ENCODE measurements at regions not wholly inside any gene's neighbourhood (a gene's known extent, or its start where the extent isn't known, plus 50 kb on each side); places are given as distances from the start of the nearest gene placed in this dataset.

DNA sequence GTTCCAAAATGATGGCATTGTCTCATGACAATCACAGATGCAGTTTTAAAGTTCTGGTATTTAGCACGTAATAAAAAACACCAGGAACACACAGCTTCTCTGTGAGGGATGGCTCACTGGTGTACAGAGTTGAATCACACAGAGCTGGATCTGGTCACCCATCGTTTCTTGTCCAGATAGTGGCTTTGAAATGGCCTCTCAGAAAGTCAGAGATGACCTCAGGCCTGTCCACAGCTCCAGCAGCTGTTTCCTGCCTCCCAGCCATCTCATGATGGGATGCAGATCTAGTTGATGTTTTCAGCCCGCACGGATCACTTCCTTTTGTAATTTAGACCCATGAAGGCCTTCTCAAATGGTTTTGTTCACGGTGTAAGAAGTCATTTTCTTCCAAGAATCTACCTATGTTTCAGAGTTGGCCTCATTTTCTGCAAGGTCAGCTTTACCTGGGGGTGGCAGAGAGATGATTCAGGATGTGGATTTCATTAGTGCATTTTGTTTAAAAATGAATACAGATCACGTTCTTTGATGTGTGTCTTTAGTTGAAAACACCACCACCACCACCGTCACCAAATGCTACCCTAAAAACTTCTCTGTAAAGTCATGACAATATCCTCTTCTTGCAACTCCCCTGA lies 166.2 kb downstream of the SNX10 start:
- in situ Hi-C loops (cut with HindIII; ENCODE audit: low sequenced_read_pairs): no loop called here

DNA sequence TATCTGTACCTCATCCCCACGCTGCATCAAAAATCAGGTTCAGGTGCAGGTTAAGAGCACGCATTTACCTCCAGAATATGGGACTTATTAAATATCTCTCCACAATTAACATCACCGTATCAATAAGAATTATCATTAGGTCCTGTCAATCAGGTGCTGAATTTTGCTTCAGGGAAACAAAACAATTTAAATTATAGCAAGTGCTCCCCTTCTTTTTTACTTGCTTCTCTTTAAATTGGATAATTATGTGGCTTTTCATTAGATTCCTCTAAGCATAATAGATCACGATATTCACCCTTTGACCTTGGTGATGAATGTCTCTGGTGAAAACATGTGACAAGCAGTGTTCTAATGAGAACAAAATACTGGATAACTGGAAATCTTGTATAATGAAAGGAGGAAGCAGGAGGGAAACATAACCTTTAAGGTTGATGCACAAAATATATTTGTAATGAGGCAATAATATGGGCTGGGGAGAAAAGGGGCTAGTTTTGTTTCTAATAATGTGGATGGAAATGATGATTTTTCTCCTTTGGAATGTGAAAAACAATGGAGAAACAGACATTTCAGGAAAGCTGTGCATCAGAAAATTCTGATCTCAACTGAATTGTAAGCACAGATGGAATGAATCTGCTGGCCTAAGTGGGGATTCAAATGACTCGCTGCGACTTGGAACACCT lies 166.9 kb downstream of the SNX10 start:
- in situ Hi-C loops (cut with HindIII; ENCODE audit: low sequenced_read_pairs): no loop called here

DNA sequence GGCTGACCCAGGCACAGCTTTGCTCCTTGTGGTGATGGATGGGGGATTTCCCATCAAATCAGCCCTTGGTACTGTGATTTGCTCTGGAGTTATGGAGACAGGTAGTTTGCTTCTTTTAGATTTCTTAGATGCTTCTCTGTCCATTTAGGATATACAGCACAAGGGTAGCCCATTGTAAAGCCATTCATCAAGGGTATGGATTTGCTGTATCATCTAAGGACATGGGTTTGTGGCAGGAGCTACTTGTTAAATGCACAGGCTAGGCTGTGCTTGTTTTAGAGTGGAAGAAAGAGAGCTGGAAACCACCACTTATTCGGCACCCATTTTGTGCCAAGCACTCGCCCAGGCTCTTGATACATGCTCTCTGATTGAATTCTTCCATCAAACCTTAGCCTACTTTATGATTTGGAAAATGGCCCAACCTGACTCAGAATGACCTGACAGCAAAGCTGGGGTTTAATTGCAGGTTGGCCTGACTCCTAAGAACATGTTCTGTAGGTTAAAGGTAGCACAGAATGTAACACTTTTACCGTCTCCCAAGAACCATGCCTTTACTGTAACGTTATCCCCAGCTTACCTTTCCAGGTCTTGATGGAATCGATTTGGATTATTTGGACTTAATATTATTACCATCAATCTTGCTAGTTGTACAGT lies 168.0 kb downstream of the SNX10 start:
- in situ Hi-C loops (cut with HindIII; ENCODE audit: low sequenced_read_pairs): no loop called here

DNA sequence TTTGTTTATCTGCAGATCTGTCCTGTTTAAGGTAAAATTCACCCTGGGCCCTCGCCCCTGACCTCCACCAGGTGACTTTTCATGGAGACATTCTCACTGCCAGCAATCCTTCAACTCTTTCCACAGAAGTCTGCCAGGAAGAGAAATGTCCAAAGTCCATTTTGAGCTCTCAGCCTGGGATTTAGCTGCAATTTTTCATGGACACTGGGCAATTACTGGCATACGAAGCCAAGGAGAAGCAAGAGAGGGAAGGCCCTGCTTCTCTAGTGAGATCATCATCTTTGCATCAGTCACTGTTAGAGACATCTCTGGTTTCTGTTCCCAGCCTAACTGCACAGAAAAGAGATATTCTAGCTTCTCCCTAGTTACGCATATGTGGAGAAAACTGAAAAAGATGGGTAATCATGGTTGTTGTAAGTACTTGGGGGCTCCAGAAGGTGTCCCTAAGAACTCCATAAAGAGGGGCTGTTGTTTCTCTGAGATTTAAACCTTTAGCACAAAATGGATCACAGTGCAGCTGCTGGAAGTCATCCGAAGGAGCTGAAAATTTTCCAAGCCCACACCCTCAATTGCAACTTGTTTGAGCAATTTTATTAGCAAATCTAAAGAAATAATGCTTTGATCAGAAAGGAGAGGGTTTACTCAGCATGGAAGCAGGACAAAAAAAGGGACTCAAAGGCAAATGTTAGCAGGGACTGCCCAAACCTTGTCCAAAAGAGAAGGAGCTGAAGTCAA lies 168.9 kb downstream of the SNX10 start:
- in situ Hi-C loops (cut with HindIII; ENCODE audit: low sequenced_read_pairs): no loop called here

DNA sequence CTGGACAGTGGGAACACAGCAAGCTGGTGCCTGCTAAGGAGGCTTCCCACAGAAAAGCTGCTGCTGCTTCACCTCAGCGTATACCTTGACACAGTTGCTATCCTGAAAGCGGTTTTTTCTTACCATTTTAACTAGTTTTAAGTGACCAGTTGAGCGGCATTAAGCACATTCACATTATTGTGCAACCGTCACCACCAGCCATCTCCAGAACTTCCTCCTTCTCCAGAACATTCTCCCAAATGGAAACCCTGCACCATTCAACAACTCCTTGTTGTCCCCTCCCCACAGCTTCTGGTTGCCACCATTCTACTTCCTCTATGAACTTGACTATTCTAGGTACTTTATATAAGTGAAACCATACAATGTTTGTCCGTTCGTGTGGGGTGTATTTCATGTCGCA lies 169.9 kb downstream of the SNX10 start:
- in situ Hi-C loops (cut with HindIII; ENCODE audit: low sequenced_read_pairs): no loop called here

DNA sequence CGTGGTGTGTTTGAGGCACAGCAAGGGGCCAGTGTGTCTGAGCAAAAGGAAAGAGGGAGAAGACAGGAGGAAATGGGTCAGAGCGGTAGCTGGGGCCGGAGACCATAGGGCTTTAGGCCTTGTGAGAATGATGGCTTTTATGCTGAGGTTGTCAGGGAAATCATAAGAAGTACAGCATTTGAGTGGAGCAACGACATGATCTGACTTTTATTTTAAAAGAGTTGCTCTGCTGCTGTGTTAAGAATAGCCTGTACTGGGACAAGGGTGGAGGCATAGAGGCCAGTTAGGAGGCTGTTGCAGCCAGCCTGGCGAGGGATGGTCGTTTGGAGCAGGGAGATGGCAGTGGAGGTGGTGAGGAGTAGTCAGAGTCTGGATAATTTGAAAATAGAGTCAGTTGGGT lies 174.3 kb downstream of the SNX10 start:
- in situ Hi-C loops (cut with HindIII; ENCODE audit: low sequenced_read_pairs): no loop called here

DNA sequence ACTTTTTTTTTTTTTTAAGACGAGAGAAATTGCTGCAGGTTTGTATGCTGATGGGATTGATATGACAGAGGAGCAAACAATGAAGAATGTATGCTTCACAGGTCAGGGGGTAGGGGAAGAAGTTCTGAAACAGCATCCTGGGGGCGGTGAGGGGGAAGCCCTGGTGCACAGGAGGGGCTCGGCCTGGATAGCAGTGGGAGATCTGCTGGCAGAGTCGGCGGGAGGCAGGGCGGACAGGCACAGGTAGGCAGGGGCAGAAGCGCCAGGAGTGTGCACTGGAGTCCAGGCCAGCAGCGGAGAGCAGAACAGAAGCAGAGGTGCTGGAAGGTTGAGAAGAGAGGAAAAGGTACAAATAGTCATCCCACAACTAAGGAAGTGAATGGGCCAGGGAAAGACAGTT lies 175.4 kb downstream of the SNX10 start:
- in situ Hi-C loops (cut with HindIII; ENCODE audit: low sequenced_read_pairs): no loop called here

DNA sequence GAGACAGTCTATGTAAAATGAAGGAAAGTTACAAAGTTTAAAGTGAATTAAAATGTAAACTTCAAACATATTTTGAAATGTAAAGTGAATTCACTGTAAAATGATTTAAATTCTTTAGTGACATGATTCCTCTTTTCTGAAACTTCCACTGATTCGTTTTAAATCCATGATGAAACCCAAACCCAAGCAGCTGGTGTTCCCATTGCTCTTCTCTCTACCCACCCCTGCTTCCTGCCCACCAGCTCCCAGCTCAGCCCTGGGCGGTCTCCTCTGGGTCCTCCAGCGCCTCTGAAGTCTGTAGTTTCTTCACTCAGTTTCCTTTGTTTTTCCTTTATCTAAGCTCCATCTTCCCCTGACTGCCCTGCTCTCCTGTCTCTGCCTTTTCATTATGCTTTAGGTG lies 175.9 kb downstream of the SNX10 start:
- in situ Hi-C loops (cut with HindIII; ENCODE audit: low sequenced_read_pairs): no loop called here

DNA sequence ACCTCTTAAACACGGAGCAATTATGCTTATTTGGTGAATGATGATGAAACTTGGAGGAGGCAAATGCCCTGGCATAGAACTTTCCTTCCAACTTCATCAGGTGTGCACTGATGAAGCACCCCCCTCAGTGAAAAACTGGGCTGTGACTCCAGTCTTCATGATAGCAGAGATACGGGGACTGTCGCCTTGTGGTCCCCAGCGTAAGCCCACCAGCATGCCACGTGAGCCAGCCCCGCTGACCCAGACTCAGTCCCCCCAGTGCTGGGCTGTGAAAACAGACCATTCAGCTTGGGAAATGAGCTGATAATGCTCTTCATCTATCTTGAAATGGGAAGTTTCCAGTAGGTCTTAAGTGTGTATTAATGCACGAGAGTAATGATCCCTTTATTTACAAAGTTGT lies 177.0 kb downstream of the SNX10 start:
- in situ Hi-C loops (cut with HindIII; ENCODE audit: low sequenced_read_pairs): no loop called here

DNA sequence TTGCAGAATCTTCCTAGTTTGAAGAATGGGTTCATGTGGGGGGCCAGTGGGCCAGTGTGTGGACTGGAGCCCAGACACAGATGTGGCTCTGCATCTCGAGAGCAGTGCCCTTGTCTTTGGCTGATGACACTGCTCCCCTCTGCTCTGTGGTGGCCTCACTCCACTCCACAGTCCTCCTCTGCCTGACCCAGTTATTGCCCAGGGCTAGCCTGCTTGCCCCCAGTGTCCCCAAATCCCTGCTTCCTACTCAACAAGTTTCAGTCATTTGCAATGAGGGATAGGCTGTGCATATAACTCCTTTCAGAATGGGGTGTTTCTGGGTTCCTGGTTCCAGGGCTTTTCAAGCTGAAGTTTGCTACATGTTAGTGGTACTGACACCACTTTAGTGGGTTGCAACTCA lies 177.5 kb downstream of the SNX10 start:
- in situ Hi-C loops (cut with HindIII; ENCODE audit: low sequenced_read_pairs): no loop called here

DNA sequence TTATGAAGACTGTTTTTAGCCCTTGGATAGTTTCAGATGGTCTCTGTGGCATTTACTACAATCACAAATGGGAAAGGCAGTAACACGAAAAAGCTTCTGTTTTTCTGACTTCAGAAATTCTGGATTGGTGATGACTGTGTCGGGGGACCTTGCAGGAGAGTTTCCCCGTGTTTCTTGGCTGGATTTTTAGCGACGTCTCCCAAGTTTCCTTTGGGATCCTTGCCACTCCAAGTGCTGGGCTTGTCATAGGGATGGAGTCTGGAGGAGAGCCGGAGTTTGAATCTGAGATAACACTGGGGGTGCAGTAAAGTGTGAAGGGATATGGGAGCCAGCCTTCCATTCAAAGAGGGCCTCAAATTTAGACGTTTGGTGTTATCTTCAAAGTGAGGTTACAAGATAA lies 179.0 kb downstream of the SNX10 start:
- in situ Hi-C loops (cut with HindIII; ENCODE audit: low sequenced_read_pairs): loop anchor here (5.0 kb wide), 1 partner anchor 62 kb away; no protein-coding TSS in a partner anchor

DNA sequence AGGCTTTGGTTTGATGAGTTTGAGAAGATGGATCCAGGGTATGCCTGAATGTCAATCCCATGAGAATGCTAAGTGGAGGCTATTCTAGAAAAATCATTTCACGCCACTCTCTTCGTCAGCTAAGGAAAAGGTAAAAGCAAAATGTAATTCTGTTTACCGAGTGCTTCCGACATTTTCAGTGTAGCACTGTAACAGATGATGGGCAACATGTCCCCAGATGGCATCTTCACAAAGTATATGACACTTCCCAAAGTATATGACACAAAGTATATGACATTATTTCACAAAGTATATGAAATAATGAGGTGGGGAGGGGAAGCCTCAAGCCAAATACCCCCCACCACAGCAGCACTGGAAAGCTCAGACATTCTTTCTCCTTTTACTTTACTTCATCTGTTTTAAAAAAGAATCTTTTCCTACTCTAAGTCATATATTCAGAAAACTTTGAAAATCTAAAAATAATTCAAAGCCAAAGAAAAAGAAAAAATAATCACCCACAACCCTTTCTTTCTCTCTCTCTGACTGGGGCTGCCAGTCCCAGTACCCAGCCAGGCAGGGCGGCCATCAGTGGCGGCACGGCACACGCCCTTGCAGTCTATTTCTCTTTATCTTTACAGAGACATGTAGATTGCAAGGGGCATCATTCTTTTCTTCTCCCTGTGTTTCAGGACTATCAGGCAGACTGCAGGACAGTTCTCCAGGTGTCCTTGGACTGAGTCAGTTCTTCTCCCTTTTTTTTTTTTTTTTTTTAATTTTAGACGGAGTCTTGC lies 179.8 kb downstream of the SNX10 start:
- in situ Hi-C loops (cut with HindIII; ENCODE audit: low sequenced_read_pairs): loop anchor here (5.0 kb wide), 1 partner anchor 61 kb away; no protein-coding TSS in a partner anchor

DNA sequence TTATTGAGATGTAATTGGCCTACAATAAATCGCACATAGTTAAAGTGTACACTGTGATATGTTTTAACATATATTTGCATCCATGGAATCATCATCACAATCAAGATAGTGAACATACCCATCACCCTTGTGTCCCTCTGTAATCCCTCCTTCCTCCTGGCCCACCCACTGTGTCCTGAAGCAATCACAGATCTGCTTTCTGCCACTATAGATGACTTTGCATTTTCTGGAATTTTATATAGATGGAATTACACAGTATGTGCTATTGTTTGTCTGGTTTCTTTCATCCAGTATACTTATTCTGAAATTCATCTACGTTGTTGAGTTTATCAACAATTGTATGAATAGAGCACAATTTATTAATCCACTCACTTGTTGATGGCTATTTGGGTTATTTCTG lies 181.3 kb downstream of the SNX10 start:
- in situ Hi-C loops (cut with HindIII; ENCODE audit: low sequenced_read_pairs): loop anchor here (5.0 kb wide), 1 partner anchor 59 kb away; no protein-coding TSS in a partner anchor

DNA sequence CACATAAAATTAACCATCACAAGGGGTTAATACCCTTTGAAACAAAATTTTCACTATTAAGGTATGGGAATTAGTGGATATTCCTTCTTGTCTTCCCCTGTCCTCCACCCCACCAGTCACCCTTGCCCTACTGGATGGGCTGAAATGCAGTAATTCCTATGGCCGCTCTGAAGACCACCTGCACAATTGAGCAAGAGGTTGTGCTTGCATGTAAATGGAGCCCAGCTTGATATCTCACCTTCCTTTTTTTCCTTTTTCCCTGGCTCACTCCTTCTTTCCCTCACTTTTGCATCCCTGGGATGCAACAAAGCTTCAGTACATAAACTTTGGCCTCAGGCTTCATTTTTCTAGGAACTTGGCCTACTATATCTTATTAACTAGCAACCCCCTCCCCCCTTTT lies 184.6 kb downstream of the SNX10 start:
- in situ Hi-C loops (cut with HindIII; ENCODE audit: low sequenced_read_pairs): no loop called here

DNA sequence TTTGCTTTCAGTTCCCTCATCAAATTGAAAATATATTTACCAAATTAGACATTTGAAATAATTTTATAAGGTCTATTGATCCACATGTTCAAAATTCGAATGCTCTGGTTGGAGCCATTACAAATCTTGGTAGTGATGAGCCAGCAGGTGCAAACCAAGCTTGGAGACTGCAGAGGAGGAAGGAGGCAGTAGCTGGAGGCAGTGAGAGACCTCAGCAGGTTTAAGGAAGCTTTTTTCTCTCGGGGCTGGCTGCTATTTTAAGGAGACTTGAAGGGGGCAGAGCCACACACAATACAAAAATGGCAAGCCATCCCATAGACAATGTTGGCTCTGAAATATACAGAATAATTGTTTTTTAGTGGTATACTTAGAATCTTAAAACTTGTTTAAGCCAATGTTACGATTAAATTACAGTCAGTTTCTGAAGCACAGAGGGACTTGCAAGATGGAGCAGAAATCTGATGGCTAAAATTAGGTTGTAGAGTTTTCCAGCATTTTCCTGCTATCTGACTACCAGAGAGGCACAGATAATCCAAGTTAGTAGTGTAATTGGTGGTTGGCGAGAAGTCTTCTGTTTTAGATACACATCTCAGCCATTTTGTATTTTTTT lies 185.8 kb downstream of the SNX10 start:
- in situ Hi-C loops (cut with HindIII; ENCODE audit: low sequenced_read_pairs): no loop called here

DNA sequence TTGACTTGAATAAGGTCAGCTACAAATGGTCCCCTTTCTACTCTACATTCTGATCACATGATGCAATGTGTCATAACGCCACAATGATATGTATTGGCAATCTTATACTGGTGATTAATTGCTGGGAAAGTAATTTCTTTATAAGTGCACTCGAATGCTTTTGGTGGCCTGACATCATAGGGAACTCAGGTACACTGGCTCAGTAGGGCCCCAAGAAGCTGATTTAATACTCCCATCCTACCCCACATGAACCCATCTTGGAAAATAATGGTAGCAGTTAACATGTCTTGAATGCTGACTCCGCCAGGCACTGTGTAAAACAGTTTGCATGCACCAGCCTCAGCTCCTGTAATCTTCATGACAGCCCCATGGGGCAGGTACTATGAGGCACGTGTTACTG lies 186.9 kb downstream of the SNX10 start:
- in situ Hi-C loops (cut with HindIII; ENCODE audit: low sequenced_read_pairs): no loop called here

DNA sequence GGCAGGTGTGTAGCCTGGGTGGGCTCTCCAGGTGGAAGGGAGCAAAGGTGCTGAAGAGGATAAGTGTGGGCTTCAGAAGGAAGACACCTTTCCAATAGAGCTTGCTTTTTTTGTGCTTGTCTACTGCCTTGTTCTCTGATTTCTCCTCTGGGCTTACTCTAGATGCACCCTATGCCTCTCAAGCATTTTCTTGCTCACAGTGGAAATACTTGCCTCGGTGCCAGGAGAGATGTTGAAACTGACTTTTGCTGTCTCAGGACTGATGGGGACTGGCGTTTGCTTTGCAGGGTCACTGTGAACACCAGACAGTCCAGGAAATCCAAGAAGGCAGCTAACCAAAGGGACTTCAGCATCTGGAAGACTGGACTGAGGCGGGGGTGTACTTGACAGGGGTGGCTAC lies 187.9 kb downstream of the SNX10 start:
- in situ Hi-C loops (cut with HindIII; ENCODE audit: low sequenced_read_pairs): no loop called here

DNA sequence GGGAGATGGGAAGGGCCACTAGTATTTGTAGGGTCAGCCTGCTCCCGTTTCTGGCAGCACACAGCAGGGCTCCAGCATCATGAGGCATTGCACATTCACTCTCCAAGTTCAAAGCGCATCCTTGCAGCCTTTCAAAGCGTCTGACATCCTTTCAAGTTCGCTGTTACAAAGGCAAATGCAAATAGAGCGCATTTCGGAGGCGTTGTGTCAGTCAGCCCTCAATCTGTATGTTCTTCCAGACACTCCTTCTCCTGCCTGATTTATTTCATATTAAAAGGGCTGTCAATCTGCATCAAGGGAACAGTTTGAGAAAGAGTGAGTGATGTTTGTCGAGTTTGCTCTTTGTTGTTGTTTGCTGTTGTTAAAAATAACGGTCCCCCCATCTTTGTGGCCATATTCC lies 188.5 kb downstream of the SNX10 start:
- in situ Hi-C loops (cut with HindIII; ENCODE audit: low sequenced_read_pairs): no loop called here

DNA sequence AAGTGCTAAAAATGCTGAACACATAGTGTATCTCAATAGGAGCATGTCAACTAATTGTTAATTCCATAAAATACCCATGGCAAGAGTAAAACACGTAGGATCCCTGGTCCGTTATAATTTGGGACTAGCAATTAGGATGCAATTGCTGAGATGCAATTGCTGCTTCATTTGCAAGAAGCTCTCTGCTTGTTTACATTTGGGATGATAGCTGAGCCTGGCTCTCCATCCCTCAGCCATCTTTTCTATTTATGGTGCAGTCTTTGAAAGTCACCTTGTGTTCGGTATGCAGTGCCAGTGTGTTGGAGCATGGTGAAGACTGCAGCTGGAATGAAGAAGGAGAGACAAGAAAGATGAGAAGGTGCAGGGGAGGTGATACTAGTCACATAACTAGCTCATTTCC lies 191.3 kb downstream of the SNX10 start:
- in situ Hi-C loops (cut with HindIII; ENCODE audit: low sequenced_read_pairs): no loop called here

DNA sequence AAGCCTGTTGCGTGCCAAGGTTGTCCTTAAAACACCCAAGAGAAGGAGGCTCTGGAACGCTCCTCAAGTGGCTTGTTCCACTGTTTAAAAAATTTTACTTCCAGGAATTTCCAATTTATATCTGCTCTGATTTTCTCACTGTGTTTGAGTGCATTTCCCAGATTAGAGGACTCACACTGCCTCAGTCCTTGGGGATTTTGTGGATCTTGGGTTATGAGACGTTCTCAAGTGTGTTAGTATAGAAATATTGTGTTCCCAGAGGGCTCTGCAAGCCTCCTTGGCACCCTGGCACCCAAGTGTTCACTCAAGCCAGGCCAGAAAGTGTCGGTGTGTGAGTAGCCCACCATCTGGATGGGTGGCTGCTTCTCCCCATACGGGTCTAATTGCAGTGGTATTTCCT lies 192.2 kb downstream of the SNX10 start:
- in situ Hi-C loops (cut with HindIII; ENCODE audit: low sequenced_read_pairs): no loop called here

Data from endothelial cell of hepatic sinusoid (primary cell).